Erythroblast (primary cell): ENCODE measurements at regions not wholly inside any gene's neighbourhood (a gene's known extent, or its start where the extent isn't known, plus 50 kb on each side); places are given as distances from the start of the nearest gene placed in this dataset.

Experiments used
- DNase-seq, 2 experiments: peaks; one replicate each; lab custom pipeline; 2025; lab: John Stamatoyannopoulos, UW
- GATA1 ChIP-seq: IDR thresholded peaks from 2 replicates; pipeline ENCODE4 v1.6.1; 2011; ENCODE audit warnings: low read depth, mild to moderate bottlenecking, control low read depth, low read length, moderate library complexity
- POLR2A ChIP-seq: IDR thresholded peaks from 2 replicates; pipeline ENCODE4 v1.6.1; 2011; ENCODE audit warnings: mild to moderate bottlenecking, low read length

GRCh38 chr3:150302246-150302645 lies 105.9 kb upstream of the TSC22D2 start:
- no peak for DNase-seq
- TF ChIP-seq POLR2A (no peak), GATA1 (no peak)

- TF ChIP-seq POLR2A, result no peak
- no peak for TF ChIP-seq GATA1
- no peak for DNase-seq
These were observed 107.1 kb upstream of the TSC22D2 start for GRCh38 chr3:150300852-150301517.

- no peak for DNase-seq
- no peak for TF ChIP-seq POLR2A
- no peak for TF ChIP-seq GATA1
These were observed 107.7 kb upstream of the TSC22D2 start for GRCh38 chr3:150300388-150300787.

GRCh38 chr3:150299201-150299600 lies 108.9 kb upstream of the TSC22D2 start:
- no peak for DNase-seq
- TF ChIP-seq GATA1, result no peak
- TF ChIP-seq POLR2A, result no peak

- no peak for TF ChIP-seq POLR2A
- no peak for TF ChIP-seq GATA1
These were observed 111.1 kb upstream of the TSC22D2 start for GRCh38 chr3:150296966-150297365.

GRCh38 chr3:150296123-150296735 lies 111.9 kb upstream of the TSC22D2 start:
- DNase-seq, result no peak
- TF ChIP-seq GATA1 (no peak), POLR2A (no peak)

More at GRCh38 chr3:150296966-150297365, 111.1 kb upstream of the TSC22D2 start:
- no peak for DNase-seq

GRCh38 chr3:150293401-150294001 lies 114.6 kb upstream of the TSC22D2 start:
- TF ChIP-seq GATA1 (no peak), POLR2A (no peak)
- DNase-seq, result no peak

- TF ChIP-seq GATA1, result no peak
- TF ChIP-seq POLR2A, result no peak
These were observed 115.2 kb upstream of the TSC22D2 start for GRCh38 chr3:150292891-150293290.

GRCh38 chr3:150291515-150291914 lies 116.6 kb upstream of the TSC22D2 start:
- no peak for DNase-seq
- no peak for TF ChIP-seq POLR2A
- no peak for TF ChIP-seq GATA1

More at GRCh38 chr3:150292891-150293290, 115.2 kb upstream of the TSC22D2 start:
- DNase-seq, result no peak

- no peak for TF ChIP-seq GATA1
- no peak for TF ChIP-seq POLR2A
- peak; percentile 47 to 62 for DNase-seq
These were observed 121.5 kb upstream of the TSC22D2 start for GRCh38 chr3:150286390-150287147.

- TF ChIP-seq GATA1, result no peak
- no peak for TF ChIP-seq POLR2A
- DNase-seq, result no peak
These were observed 122.5 kb upstream of the TSC22D2 start for GRCh38 chr3:150285601-150286000.

- TF ChIP-seq GATA1 (no peak), POLR2A (no peak)
- no peak for DNase-seq
These were observed 129.2 kb upstream of the TSC22D2 start for GRCh38 chr3:150278843-150279381.

GRCh38 chr3:150278195-150278594 lies 129.9 kb upstream of the TSC22D2 start:
- TF ChIP-seq GATA1 (no peak), POLR2A (no peak)
- DNase-seq, result no peak
